ENCODE measurements at regions not wholly inside any gene's neighbourhood (a gene's known extent, or its start where the extent isn't known, plus 50 kb on each side); places are given as distances from the start of the nearest gene placed in this dataset.

GRCh38 chr6:163651915-163652668 is 237.6 kb downstream of the QKI start:
- no peak for TF ChIP-seq CTCF (IDR thresholded peaks at IDR 0.05; ENCODE audit: insufficient read depth in 1 of 2, low read depth in 1 of 2, low read length in 1 of 2, severe bottlenecking in 1 of 2, unreplicated experiment in 1 of 2)
- Histone ChIP-seq H3K4me3 (ENCODE audit: low read depth, low read length) (no peak overlapping the region), H3K36me3 (ENCODE audit: control insufficient read depth, insufficient read depth, low read length) (no peaks in the 10 kb centered on the region), H3K9me3 (no peaks in the 10 kb centered on the region), H3K27me3 (replicated peaks; ENCODE audit: control insufficient read depth, insufficient read depth, low read length) (no peaks in the 10 kb centered on the region), H3K4me1 (no peaks in the 10 kb centered on the region)
- POLR2A ChIA-PET, result no interaction called here
- Mint-ChIP-seq H3K4me3 (ENCODE audit: unreplicated experiment) (no peak overlapping the region), H3K9me3 (ENCODE audit: unreplicated experiment) (no peaks in the 10 kb centered on the region), H3K36me3 (ENCODE audit: insufficient read depth, unreplicated experiment) (no peaks in the 10 kb centered on the region), H3K4me1 (ENCODE audit: low read depth, unreplicated experiment) (no peaks in the 10 kb centered on the region), H3K27me3 (ENCODE audit: insufficient read depth, unreplicated experiment) (no peaks in the 10 kb centered on the region), H3K27ac (ENCODE audit: unreplicated experiment) (no peak overlapping the region)
- CTCF ChIA-PET, result no interaction called here
- BruUV-seq (replicated peaks), result no TSS peak
- no peak for DNase-seq
- intact Hi-C loops (cut with micrococcal nuclease; ENCODE audit: unreplicated experiment), result no loop called here

GRCh38 chr6:163651426-163651825 is 236.9 kb downstream of the QKI start:
- no peak for DNase-seq
- Histone ChIP-seq H3K36me3 (ENCODE audit: control insufficient read depth, insufficient read depth, low read length) (no peaks in the 10 kb centered on the region), H3K4me1 (no peaks in the 10 kb centered on the region), H3K4me3 (ENCODE audit: low read depth, low read length) (no peak overlapping the region), H3K27me3 (replicated peaks; ENCODE audit: control insufficient read depth, insufficient read depth, low read length) (no peaks in the 10 kb centered on the region), H3K9me3 (no peaks in the 10 kb centered on the region)
- BruUV-seq (replicated peaks), result no TSS peak
- H3K27me3 Mint-ChIP-seq (ENCODE audit: insufficient read depth, unreplicated experiment), result no peaks in the 10 kb centered on the region
- ChIA-PET CTCF (no interaction called here), POLR2A (no interaction called here)
- no peaks in the 10 kb centered on the region for H3K36me3 Mint-ChIP-seq (ENCODE audit: insufficient read depth, unreplicated experiment)
- H3K27ac Mint-ChIP-seq (ENCODE audit: unreplicated experiment), result no peak overlapping the region
- intact Hi-C loops (cut with micrococcal nuclease; ENCODE audit: unreplicated experiment), result no loop called here
- H3K4me3 Mint-ChIP-seq (ENCODE audit: unreplicated experiment), result no peak overlapping the region
- no peaks in the 10 kb centered on the region for H3K9me3 Mint-ChIP-seq (ENCODE audit: unreplicated experiment)
- TF ChIP-seq CTCF (IDR thresholded peaks at IDR 0.05; ENCODE audit: insufficient read depth in 1 of 2, low read depth in 1 of 2, low read length in 1 of 2, severe bottlenecking in 1 of 2, unreplicated experiment in 1 of 2), result no peak
- no peaks in the 10 kb centered on the region for H3K4me1 Mint-ChIP-seq (ENCODE audit: low read depth, unreplicated experiment)

GRCh38 chr6:163648868-163649267 is 234.3 kb downstream of the QKI start:
- no peaks in the 10 kb centered on the region for H3K36me3 Mint-ChIP-seq (ENCODE audit: insufficient read depth, unreplicated experiment)
- no peaks in the 10 kb centered on the region for H3K4me1 Mint-ChIP-seq (ENCODE audit: low read depth, unreplicated experiment)
- no peak for TF ChIP-seq CTCF (IDR thresholded peaks at IDR 0.05; ENCODE audit: insufficient read depth in 1 of 2, low read depth in 1 of 2, low read length in 1 of 2, severe bottlenecking in 1 of 2, unreplicated experiment in 1 of 2)
- Histone ChIP-seq H3K9me3 (no peaks in the 10 kb centered on the region), H3K4me3 (ENCODE audit: low read depth, low read length) (no peak overlapping the region), H3K27me3 (replicated peaks; ENCODE audit: control insufficient read depth, insufficient read depth, low read length) (no peaks in the 10 kb centered on the region; the same call in 1 of the 2 replicates), H3K4me1 (no peaks in the 10 kb centered on the region), H3K36me3 (ENCODE audit: control insufficient read depth, insufficient read depth, low read length) (no peaks in the 10 kb centered on the region)
- CTCF ChIA-PET, result no interaction called here
- no peak overlapping the region for H3K27ac Mint-ChIP-seq (ENCODE audit: unreplicated experiment)
- no peak overlapping the region for H3K4me3 Mint-ChIP-seq (ENCODE audit: unreplicated experiment)
- intact Hi-C loops (cut with micrococcal nuclease; ENCODE audit: unreplicated experiment), result no loop called here
- no peaks in the 10 kb centered on the region for H3K9me3 Mint-ChIP-seq (ENCODE audit: unreplicated experiment)
- POLR2A ChIA-PET, result no interaction called here
- DNase-seq, result no peak
- peaks cover 2% of the 10 kb centered on the region for H3K27me3 Mint-ChIP-seq (ENCODE audit: insufficient read depth, unreplicated experiment)
- BruUV-seq (replicated peaks), result no TSS peak

All from Caco-2 (cell line).